IMR-90 (cell line): ENCODE measurements at regions not wholly inside any gene's neighbourhood (a gene's known extent, or its start where the extent isn't known, plus 50 kb on each side); places are given as distances from the start of the nearest gene placed in this dataset.

Experiments
- FOS ChIP-seq: fragments of 150-350 bp; IDR thresholded peaks from 2 replicates; pipeline ENCODE4 v1.6.1; 2016; ENCODE audit warnings: low read depth, low read length
- MAZ ChIP-seq: IDR thresholded peaks from 2 replicates; pipeline ENCODE4 v1.6.1; 2012; ENCODE audit warnings: low read depth, mild to moderate bottlenecking, low read length, improper control_type of control experiment, moderate library complexity, borderline replicate concordance
- NFE2L2 ChIP-seq: fragments of 150-350 bp; IDR thresholded peaks from 2 replicates; pipeline ENCODE4 v1.6.1; 2016; ENCODE audit warnings: low read depth, mild to moderate bottlenecking, low read length
- POLR2A ChIP-seq: IDR thresholded peaks from 2 replicates; pipeline ENCODE4 v1.6.1; 2012; ENCODE audit warnings: mild to moderate bottlenecking, low read depth, low read length
- SMC3 ChIP-seq: fragments of 150-350 bp; IDR thresholded peaks from 2 replicates; pipeline ENCODE4 v1.6.1; 2016; ENCODE audit warnings: low read depth, mild to moderate bottlenecking, antibody characterized with exemption, low read length, moderate library complexity
- TF ChIP-seq, protein P1 (sequence below): conservative IDR thresholded peaks from 2 replicates; pipeline ENCODE4 v1.5.1; 2012; ENCODE audit warnings: mild to moderate bottlenecking, low read depth, low read length, improper control_type of control experiment

DNA sequence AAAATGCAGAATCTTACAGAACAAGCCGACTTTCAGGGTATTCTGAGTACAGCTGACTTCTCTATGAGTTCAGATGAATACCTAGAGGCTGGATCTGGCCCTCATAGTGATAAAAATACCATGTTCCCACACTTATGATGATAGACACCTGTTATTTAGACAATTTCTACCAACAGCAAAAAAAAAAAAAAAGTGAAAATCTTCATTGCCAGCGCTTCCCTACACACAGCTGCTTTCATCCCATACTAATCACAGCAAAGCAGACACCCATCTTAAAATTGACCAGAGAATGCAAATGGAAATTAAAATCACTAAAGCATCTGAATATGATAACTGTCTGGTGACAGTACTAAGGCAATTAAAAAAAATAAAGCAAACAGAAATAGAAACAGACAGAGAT, 132.1 kb upstream of the ADGRL3 start:
- TF ChIP-seq, protein P1, sequence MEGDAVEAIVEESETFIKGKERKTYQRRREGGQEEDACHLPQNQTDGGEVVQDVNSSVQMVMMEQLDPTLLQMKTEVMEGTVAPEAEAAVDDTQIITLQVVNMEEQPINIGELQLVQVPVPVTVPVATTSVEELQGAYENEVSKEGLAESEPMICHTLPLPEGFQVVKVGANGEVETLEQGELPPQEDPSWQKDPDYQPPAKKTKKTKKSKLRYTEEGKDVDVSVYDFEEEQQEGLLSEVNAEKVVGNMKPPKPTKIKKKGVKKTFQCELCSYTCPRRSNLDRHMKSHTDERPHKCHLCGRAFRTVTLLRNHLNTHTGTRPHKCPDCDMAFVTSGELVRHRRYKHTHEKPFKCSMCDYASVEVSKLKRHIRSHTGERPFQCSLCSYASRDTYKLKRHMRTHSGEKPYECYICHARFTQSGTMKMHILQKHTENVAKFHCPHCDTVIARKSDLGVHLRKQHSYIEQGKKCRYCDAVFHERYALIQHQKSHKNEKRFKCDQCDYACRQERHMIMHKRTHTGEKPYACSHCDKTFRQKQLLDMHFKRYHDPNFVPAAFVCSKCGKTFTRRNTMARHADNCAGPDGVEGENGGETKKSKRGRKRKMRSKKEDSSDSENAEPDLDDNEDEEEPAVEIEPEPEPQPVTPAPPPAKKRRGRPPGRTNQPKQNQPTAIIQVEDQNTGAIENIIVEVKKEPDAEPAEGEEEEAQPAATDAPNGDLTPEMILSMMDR = no peak
- TF ChIP-seq FOS (no peak), POLR2A (no peak), MAZ (no peak), SMC3 (no peak), NFE2L2 (no peak)
